Coronary artery (tissue), 2 donors: ENCODE measurements at regions not wholly inside any gene's neighbourhood (a gene's known extent, or its start where the extent isn't known, plus 50 kb on each side); places are given as distances from the start of the nearest gene placed in this dataset.

Source experiments
- DNase-seq: peaks from one replicate; pipeline ENCODE4 v3.0.0-alpha.2; 2017; ENCODE audit warnings: low spot score
- H3K27ac ChIP-seq, 2 donors: fragments of 200-600 bp; sonication (generic); one replicate each; pipeline ENCODE4 v1.5.1; 2016 to 2019
- H3K4me3 ChIP-seq: fragments of 200-600 bp; sonication (generic); 2 replicates; pipeline ENCODE4 v1.5.1; 2016; ENCODE audit warnings: mild to moderate bottlenecking, moderate library complexity
- CTCF ChIP-seq: fragments of 200-600 bp; sonication (generic); IDR thresholded peaks from one replicate; pipeline ENCODE4 v1.5.1; 2019; ENCODE audit warnings: antibody characterized with exemption

GRCh38 chr1:239139801-239140200 lies 246.6 kb upstream of the CHRM3 start:
- no peak overlapping the region for H3K27ac ChIP-seq
- no peak for TF ChIP-seq CTCF
- no peak overlapping the region for H3K4me3 ChIP-seq
- no peak for DNase-seq

GRCh38 chr1:239128541-239128940 lies 257.8 kb upstream of the CHRM3 start:
- DNase-seq, result no peak
- TF ChIP-seq CTCF, result no peak
- Histone ChIP-seq H3K27ac (no peak overlapping the region), H3K4me3 (no peak overlapping the region)

DNA sequence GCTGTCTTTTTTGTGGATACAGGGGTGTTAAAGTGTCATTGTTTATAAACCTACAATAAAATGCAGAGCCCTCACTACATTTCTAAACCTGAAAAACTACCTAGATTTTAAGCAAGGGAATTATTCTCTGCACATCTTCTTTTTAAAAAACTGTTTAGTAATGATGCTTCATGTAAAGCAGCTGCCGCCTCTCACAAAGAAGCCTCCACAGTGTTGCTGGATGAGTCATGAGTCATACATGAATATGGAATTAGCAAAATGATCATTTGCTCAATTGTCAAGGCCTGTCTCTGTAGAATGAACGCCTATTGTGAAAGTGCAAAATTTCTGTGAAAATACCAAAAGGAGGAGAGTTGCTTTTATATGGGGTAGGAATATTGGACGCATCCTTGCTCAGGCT lies 259.5 kb upstream of the CHRM3 start:
- no peak for DNase-seq
- Histone ChIP-seq H3K27ac (no peak overlapping the region), H3K4me3 (no peak overlapping the region)
- no peak for TF ChIP-seq CTCF

DNA sequence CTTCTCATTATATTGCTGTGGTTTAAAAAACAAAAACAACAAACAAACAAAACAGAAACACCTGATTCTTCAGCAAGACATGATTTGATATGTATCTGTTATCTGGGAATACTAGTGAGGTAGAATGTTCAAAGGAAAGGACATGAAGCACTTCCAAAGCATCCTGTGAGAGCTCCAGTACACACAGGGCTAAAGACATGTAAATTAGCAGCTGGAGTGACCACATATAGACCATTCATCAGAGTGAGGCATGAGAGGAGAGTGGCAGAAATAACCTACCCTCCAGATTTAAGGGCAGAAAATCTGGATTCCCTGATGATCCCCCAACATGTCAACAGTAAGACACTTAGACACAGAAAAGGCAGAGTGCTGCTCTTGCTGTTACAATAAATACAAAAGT lies 260.5 kb upstream of the CHRM3 start:
- Histone ChIP-seq H3K27ac (no peak overlapping the region), H3K4me3 (no peak overlapping the region)
- TF ChIP-seq CTCF, result no peak
- no peak for DNase-seq

DNA sequence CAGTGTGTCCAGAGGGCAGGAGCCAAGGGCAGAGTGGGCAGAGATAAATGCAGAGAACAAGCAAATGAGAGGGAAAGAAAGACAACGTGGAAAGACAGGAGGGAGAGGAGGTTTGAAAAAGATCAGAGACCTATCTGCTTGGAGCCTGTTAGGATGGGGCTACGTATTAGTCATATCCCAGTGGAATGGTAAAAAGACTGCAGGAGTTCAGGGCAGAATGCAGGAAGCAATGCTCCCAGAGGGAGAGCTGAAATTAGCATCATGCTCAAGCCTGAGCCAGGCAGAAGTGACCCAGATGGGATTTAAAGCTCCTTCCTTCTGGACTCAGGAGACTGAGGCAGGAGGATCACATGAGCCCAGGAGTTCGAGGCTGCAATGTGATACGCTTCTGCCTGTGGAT lies 261.3 kb upstream of the CHRM3 start:
- Histone ChIP-seq H3K27ac (no peak overlapping the region), H3K4me3 (no peak overlapping the region)
- TF ChIP-seq CTCF, result no peak
- DNase-seq, result no peak

DNA sequence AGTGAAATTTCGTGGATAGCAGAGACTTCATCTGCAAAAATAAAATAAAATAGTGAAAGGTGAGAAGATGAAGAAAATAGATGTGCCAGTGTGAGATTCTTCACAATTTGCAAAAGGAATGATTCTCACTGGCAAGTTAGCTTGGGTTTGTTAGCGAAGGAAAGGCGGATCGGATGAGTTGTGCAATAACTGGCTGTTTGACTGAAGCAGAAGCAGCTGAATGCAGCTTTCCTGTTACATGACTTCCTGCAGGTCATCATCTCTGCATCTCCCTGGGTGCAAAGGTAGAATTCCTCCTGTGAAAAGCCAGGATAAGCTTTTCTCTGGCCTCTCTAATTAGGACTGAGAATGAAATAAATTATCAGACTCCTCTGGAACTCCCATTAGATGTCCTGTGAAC lies 263.1 kb upstream of the CHRM3 start:
- no peak for DNase-seq
- no peak overlapping the region for H3K4me3 ChIP-seq
- H3K27ac ChIP-seq, result no peak overlapping the region
- TF ChIP-seq CTCF, result no peak

- H3K27ac ChIP-seq, result no peak overlapping the region
- DNase-seq, result no peak
- no peak for TF ChIP-seq CTCF
- H3K4me3 ChIP-seq, result no peak overlapping the region
These were observed 274.1 kb upstream of the CHRM3 start for GRCh38 chr1:239112101-239112935.
